ENCODE measurements at regions not wholly inside any gene's neighbourhood (a gene's known extent, or its start where the extent isn't known, plus 50 kb on each side); places are given as distances from the start of the nearest gene placed in this dataset.

- H3K27me3 ChIP-seq (replicated peaks in 1 of 4; ENCODE audit: control extremely low read depth in 1 of 4, control insufficient read depth in 3 of 4, insufficient read depth in 4 of 4, low read length in 3 of 4) = peaks cover 0 to 23% (median 16%) of the 10 kb centered on the region in 4 experiments
- intact Hi-C loops (cut with micrococcal nuclease) = no loop called here
- TF ChIP-seq CTCF (IDR thresholded peaks at IDR 0.05) (no peak), EZH2 (IDR thresholded peaks at IDR 0.05; ENCODE audit: borderline replicate concordance, insufficient read depth, low read depth, low read length, poor library complexity, severe bottlenecking) (no peak)
- no peaks in the 10 kb centered on the region for H3K4me1 Mint-ChIP-seq
- H3K4me2 ChIP-seq (replicated peaks; ENCODE audit: low read depth, low read length, poor library complexity, severe bottlenecking) = no peak overlapping the region
- H2AFZ ChIP-seq (ENCODE audit: insufficient read depth, low read depth, low read length, poor library complexity, severe bottlenecking) = no peak overlapping the region
- H3K9me3 ChIP-seq (ENCODE audit: control extremely low read depth in 1 of 3, control insufficient read depth in 2 of 3, insufficient read depth in 1 of 3, low read length in 2 of 3) = peaks cover 0 to 1% (median 0%) of the 10 kb centered on the region in 3 donors
- peaks cover 46% of the 10 kb centered on the region for H3K27me3 Mint-ChIP-seq
- no peak for ATAC-seq (ENCODE audit: low read depth)
- H3K4me3 ChIP-seq (ENCODE audit: control extremely low read depth in 1 of 5, extremely low read depth in 1 of 5, insufficient read depth in 1 of 5, low read depth in 2 of 5, low read length in 4 of 5) = no peak overlapping the region
- no peaks in the 10 kb centered on the region for H3K4me1 ChIP-seq (ENCODE audit: control insufficient read depth in 2 of 2, insufficient read depth in 2 of 2, low read length in 2 of 2)
- H3K9me3 Mint-ChIP-seq (ENCODE audit: insufficient read depth) = no peaks in the 10 kb centered on the region
- no peak overlapping the region for H3K4me3 Mint-ChIP-seq
- H3K27ac ChIP-seq (ENCODE audit: low read length in 2 of 2) = no peak overlapping the region
- no peak overlapping the region for H3K27ac Mint-ChIP-seq
- 64% methylated on average over 1 of the region's 1 CpG for WGBS (ENCODE audit: insufficient coverage)
- H3K36me3 ChIP-seq (replicated peaks in 1 of 2; ENCODE audit: control extremely low read depth in 1 of 2, control insufficient read depth in 1 of 2, extremely low read depth in 1 of 2, insufficient read depth in 2 of 2, low read length in 1 of 2) = no peaks in the 10 kb centered on the region
- ChIA-PET POLR2A (no interaction called here), CTCF (interaction anchor here (0.6 to 2.0 kb wide), 3 partner anchors 17 to 168 kb away, joined by 3 to 5 read pairs (median 5); no protein-coding TSS in a partner anchor)
- DNase-seq = no peak
- H3K9ac ChIP-seq (ENCODE audit: low read length) = no peak overlapping the region
- H4K20me1 ChIP-seq (ENCODE audit: control insufficient read depth, insufficient read depth, low read length, poor library complexity, severe bottlenecking) = no peaks in the 10 kb centered on the region
- no peaks in the 10 kb centered on the region for H3K79me2 ChIP-seq (ENCODE audit: control insufficient read depth, insufficient read depth, low read length)
These were observed 412.5 kb upstream of the OR4E1 start for GRCh38 chr14:22086131-22086530.

- no peaks in the 10 kb centered on the region for H3K4me1 ChIP-seq (ENCODE audit: control insufficient read depth in 2 of 2, insufficient read depth in 2 of 2, low read length in 2 of 2)
- POLR2A ChIA-PET = no interaction called here
- no peak overlapping the region for H3K4me3 ChIP-seq (ENCODE audit: control extremely low read depth in 1 of 5, extremely low read depth in 1 of 5, insufficient read depth in 1 of 5, low read depth in 2 of 5, low read length in 4 of 5)
- Mint-ChIP-seq H3K4me1 (no peaks in the 10 kb centered on the region), H3K27me3 (peaks cover 53% of the 10 kb centered on the region), H3K9me3 (ENCODE audit: insufficient read depth) (no peaks in the 10 kb centered on the region), H3K27ac (no peak overlapping the region), H3K4me3 (no peak overlapping the region)
- H3K4me2 ChIP-seq (replicated peaks; ENCODE audit: low read depth, low read length, poor library complexity, severe bottlenecking) = no peak overlapping the region
- TF ChIP-seq CTCF (IDR thresholded peaks at IDR 0.05) (peak; percentile 94), EZH2 (IDR thresholded peaks at IDR 0.05; ENCODE audit: borderline replicate concordance, insufficient read depth, low read depth, low read length, poor library complexity, severe bottlenecking) (no peak)
- H3K36me3 ChIP-seq (replicated peaks in 1 of 2; ENCODE audit: control extremely low read depth in 1 of 2, control insufficient read depth in 1 of 2, extremely low read depth in 1 of 2, insufficient read depth in 2 of 2, low read length in 1 of 2) = no peaks in the 10 kb centered on the region
- WGBS (ENCODE audit: insufficient coverage) = 50% methylated on average over 2 of the region's 6 CpGs
- no peak overlapping the region for H2AFZ ChIP-seq (ENCODE audit: insufficient read depth, low read depth, low read length, poor library complexity, severe bottlenecking)
- ATAC-seq (ENCODE audit: low read depth) (peak; percentile 39), DNase-seq (peak; percentile 71)
- H3K9ac ChIP-seq (ENCODE audit: low read length) = no peak overlapping the region
- intact Hi-C loops (cut with micrococcal nuclease) = loop anchor here (5.0 kb wide), 1 partner anchor 167 kb away; no protein-coding TSS in a partner anchor
- H3K79me2 ChIP-seq (ENCODE audit: control insufficient read depth, insufficient read depth, low read length) = no peaks in the 10 kb centered on the region
- CTCF ChIA-PET = interaction anchor here (0.6 to 1.6 kb wide), 8 partner anchors 12 to 171 kb away, joined by 3 to 7 read pairs (median 4); no protein-coding TSS in a partner anchor
- H3K27me3 ChIP-seq (replicated peaks in 1 of 4; ENCODE audit: control extremely low read depth in 1 of 4, control insufficient read depth in 3 of 4, insufficient read depth in 4 of 4, low read length in 3 of 4) = peaks cover 0 to 18% (median 16%) of the 10 kb centered on the region in 4 experiments
- H4K20me1 ChIP-seq (ENCODE audit: control insufficient read depth, insufficient read depth, low read length, poor library complexity, severe bottlenecking) = no peaks in the 10 kb centered on the region
- no peak overlapping the region for H3K27ac ChIP-seq (ENCODE audit: low read length in 2 of 2)
- H3K9me3 ChIP-seq (ENCODE audit: control extremely low read depth in 1 of 3, control insufficient read depth in 2 of 3, insufficient read depth in 1 of 3, low read length in 2 of 3) = peaks cover 0 to 1% (median 0%) of the 10 kb centered on the region in 3 donors
These were observed 411.0 kb upstream of the OR4E1 start for GRCh38 chr14:22084393-22085281.
